Endothelial cell of umbilical vein (primary cell): ENCODE measurements at regions not wholly inside any gene's neighbourhood (a gene's known extent, or its start where the extent isn't known, plus 50 kb on each side); places are given as distances from the start of the nearest gene placed in this dataset.

Source experiments
- BruUV-seq: library from RNA; stranded (reverse); fragments of 400-500 nt; replicated peaks from 2 replicates; lab custom pipeline; 2021; lab: Mats Ljungman, UMichigan
- CTCF ChIA-PET: fragments of 300-600, 350-600 bp; sonication (Branson Sonifier 250); formaldehyde crosslinking; loops from one replicate; lab custom pipeline; 2021; ENCODE audit warnings: antibody characterized with exemption, inconsistent platforms; lab: Charles Lee
- POLR2A ChIA-PET: fragments of 300-600, 350-600 bp; sonication (Branson Sonifier 250); formaldehyde crosslinking; loops from one replicate; lab custom pipeline; 2021; ENCODE audit warnings: antibody characterized with exemption, inconsistent platforms; lab: Charles Lee
- DNase-seq: peaks from one replicate; pipeline ENCODE4 v3.0.0-alpha.2; 2011; ENCODE audit warnings: low read depth, low spot score
- FAIRE-seq: peaks from 2 replicates; lab custom pipeline; 2011; peaks lifted over from hg19 to GRCh38; lab: Jason Lieb, UNC
- H2AFZ ChIP-seq: 2 replicates; pipeline ENCODE4 v1.6.0; 2012; ENCODE audit warnings: low read depth, low read length, control low read depth, inconsistent platforms
- H3K27ac ChIP-seq: 2 replicates; pipeline ENCODE4 v1.5.1; 2011; ENCODE audit warnings: low read depth, mild to moderate bottlenecking, control low read depth, low read length, moderate library complexity; ENCODE audit not compliant: insufficient read depth
- H3K27me3 ChIP-seq, 2 experiments: 2 replicates each; pipeline versions ENCODE4 v1.6.0 to v1.6.1; 2011; ENCODE audit warnings: low read length in 2 of 2, mixed read lengths in 1 of 2; ENCODE audit not compliant: control insufficient read depth in 2 of 2, insufficient read depth in 2 of 2
- H3K36me3 ChIP-seq, 2 experiments: 2 replicates in 1 of 2; 3 replicates in 1 of 2; pipeline ENCODE4 v1.5.1; 2011; ENCODE audit warnings: low read length in 2 of 2, mild to moderate bottlenecking in 1 of 2, moderate library complexity in 1 of 2; ENCODE audit not compliant: control insufficient read depth in 2 of 2, insufficient read depth in 2 of 2; ENCODE audit errors: extremely low read depth in 1 of 2
- H3K4me1 ChIP-seq: 3 replicates; pipeline ENCODE4 v1.5.1; 2011; ENCODE audit warnings: mild to moderate bottlenecking, low read length; ENCODE audit not compliant: control insufficient read depth, insufficient read depth; ENCODE audit errors: extremely low read depth
- H3K4me2 ChIP-seq: 2 replicates; pipeline ENCODE4 v1.6.1; 2011; ENCODE audit warnings: low read length, control low read depth, mixed read lengths; ENCODE audit not compliant: insufficient read depth
- H3K4me3 ChIP-seq, 3 experiments: fragments of 200-600 bp in 1 of 3; sonication (generic), shearing (Covaris generic) in 1 of 3; replicated peaks in 1 of 3; 2 replicates each; pipeline ENCODE4 v1.5.1; 2011 to 2016; ENCODE audit warnings: control low read depth in 3 of 3, low read length in 3 of 3, mild to moderate bottlenecking in 2 of 3, inconsistent platforms in 1 of 3, low read depth in 1 of 3, moderate library complexity in 1 of 3; ENCODE audit not compliant: insufficient read depth in 1 of 3
- H3K79me2 ChIP-seq: 2 replicates; pipeline ENCODE4 v1.6.0; 2012; ENCODE audit warnings: low read length, inconsistent platforms; ENCODE audit not compliant: control insufficient read depth, insufficient read depth
- H3K9ac ChIP-seq: replicated peaks from 2 replicates; pipeline ENCODE3; 2011; ENCODE audit warnings: low read length, control low read depth; ENCODE audit not compliant: insufficient read depth; ENCODE audit errors: extremely low read depth
- H3K9me1 ChIP-seq: replicated peaks from 3 replicates; pipeline ENCODE4 v1.6.0; 2011; ENCODE audit warnings: mild to moderate bottlenecking, low read length; ENCODE audit not compliant: control insufficient read depth, insufficient read depth; ENCODE audit errors: extremely low read depth
- H3K9me3 ChIP-seq: replicated peaks from 2 replicates; pipeline ENCODE4 v1.5.1; 2012; ENCODE audit warnings: low read length, inconsistent platforms; ENCODE audit not compliant: control insufficient read depth, insufficient read depth
- H4K20me1 ChIP-seq: replicated peaks from 2 replicates; pipeline ENCODE3; 2011; ENCODE audit warnings: mild to moderate bottlenecking, low read length; ENCODE audit not compliant: control insufficient read depth, insufficient read depth; ENCODE audit errors: extremely low read depth
- EZH2 ChIP-seq: IDR thresholded peaks from 2 replicates; pipeline ENCODE4 v1.6.1; 2012; ENCODE audit warnings: borderline replicate concordance, low read depth, mild to moderate bottlenecking, moderate library complexity, low read length, inconsistent platforms; ENCODE audit not compliant: severe bottlenecking
- FOS ChIP-seq: IDR thresholded peaks from 2 replicates; pipeline ENCODE4 v1.6.1; 2011; ENCODE audit warnings: mild to moderate bottlenecking, low read length, moderate library complexity, borderline replicate concordance; ENCODE audit not compliant: insufficient read depth
- GATA2 ChIP-seq: IDR thresholded peaks from 2 replicates; pipeline ENCODE4 v1.7.0; 2011; ENCODE audit warnings: low read depth, mild to moderate bottlenecking, moderate library complexity, mixed read lengths, low read length; ENCODE audit not compliant: insufficient read length, insufficient read depth
- JUN ChIP-seq: IDR thresholded peaks from 2 replicates; pipeline ENCODE4 v1.6.1; 2011; ENCODE audit warnings: borderline replicate concordance, low read depth; ENCODE audit not compliant: insufficient read length, insufficient read depth
- MYC ChIP-seq: IDR thresholded peaks from one replicate; pipeline ENCODE4 v1.6.1; 2011; ENCODE audit warnings: mild to moderate bottlenecking, low read depth, low read length
- POLR2A ChIP-seq: IDR thresholded peaks from 2 replicates; pipeline ENCODE4 v1.6.1; 2012; ENCODE audit warnings: low read depth, mild to moderate bottlenecking, control low read depth, low read length
- POLR2AphosphoS5 ChIP-seq: IDR thresholded peaks from 2 replicates; pipeline ENCODE4 v1.6.1; 2012; ENCODE audit warnings: low read depth, mild to moderate bottlenecking, control low read depth, low read length, moderate library complexity; ENCODE audit not compliant: insufficient read depth
- dilution Hi-C: fragments of 300-500 bp; cut with MboI; formaldehyde crosslinking; loops from one replicate; pipeline ENCODE4 v1.15.0; 2019; ENCODE audit warnings: low sequenced_read_pairs; ENCODE audit not compliant: extremely low pct_ligation_motif_present
- intact Hi-C: fragments of 100-400 bp; cut with micrococcal nuclease; formaldehyde crosslinking; loops from one replicate; pipeline ENCODE4 v1.10.0; 2022
- TF ChIP-seq, protein P1 (sequence below): IDR thresholded peaks from 2 replicates; pipeline ENCODE4 v1.6.1; 2011; ENCODE audit not compliant: insufficient read depth, insufficient read length
- TF ChIP-seq, protein P2 (sequence below), 2 donors: IDR thresholded peaks; 1 replicate in 1 of 2; 2 replicates in 1 of 2; pipeline ENCODE4 v1.5.1; 2011; ENCODE audit warnings: low read length in 2 of 2, mild to moderate bottlenecking in 2 of 2, moderate library complexity in 2 of 2, control low read depth in 1 of 2, inconsistent platforms in 1 of 2, low read depth in 1 of 2; ENCODE audit not compliant: insufficient read depth in 1 of 2; ENCODE audit errors: extremely low read depth in 1 of 2

DNA sequence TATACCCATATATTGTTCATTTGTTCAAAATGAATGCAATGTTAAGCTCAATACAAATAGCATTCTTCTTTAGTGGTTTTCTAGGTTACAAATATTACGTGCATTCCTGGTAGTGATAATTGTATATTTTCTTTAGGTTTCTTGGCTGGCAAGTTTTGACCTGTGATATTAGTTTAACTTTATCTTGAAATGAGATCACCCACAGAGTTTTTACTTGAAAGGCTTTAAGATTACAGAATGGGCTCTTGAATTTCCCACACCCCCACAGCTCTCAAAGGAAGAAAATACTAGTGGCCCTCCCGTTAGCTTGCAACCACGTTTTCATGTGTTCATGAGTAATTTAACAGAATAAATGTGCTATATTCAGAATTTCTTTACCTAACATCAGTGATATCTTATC lies 1315.5 kb upstream of the GJE1 start:
- Histone ChIP-seq H3K79me2 (no peaks in the 10 kb centered on the region), H4K20me1 (no peaks in the 10 kb centered on the region), H3K9ac (no peak overlapping the region), H3K27ac (no peak overlapping the region), H3K27me3 (no peaks in the 10 kb centered on the region), H3K9me1 (no peaks in the 10 kb centered on the region), H3K9me3 (no peaks in the 10 kb centered on the region), H3K4me2 (no peak overlapping the region), H2AFZ (no peak overlapping the region), H3K4me3 (no peak overlapping the region), H3K36me3 (no peaks in the 10 kb centered on the region), H3K4me1 (no peaks in the 10 kb centered on the region)
- DNase-seq = no peak
- no peak for FAIRE-seq
- POLR2A ChIA-PET = no interaction called here
- TF ChIP-seq FOS = no peak
- TF ChIP-seq MYC = no peak
- dilution Hi-C loops = no loop called here
- BruUV-seq = no TSS peak
- intact Hi-C loops = no loop called here
- CTCF ChIA-PET = interaction anchor here (0.8 kb wide), 1 partner anchor 21 kb away, joined by 3 read pairs; no protein-coding TSS in a partner anchor

DNA sequence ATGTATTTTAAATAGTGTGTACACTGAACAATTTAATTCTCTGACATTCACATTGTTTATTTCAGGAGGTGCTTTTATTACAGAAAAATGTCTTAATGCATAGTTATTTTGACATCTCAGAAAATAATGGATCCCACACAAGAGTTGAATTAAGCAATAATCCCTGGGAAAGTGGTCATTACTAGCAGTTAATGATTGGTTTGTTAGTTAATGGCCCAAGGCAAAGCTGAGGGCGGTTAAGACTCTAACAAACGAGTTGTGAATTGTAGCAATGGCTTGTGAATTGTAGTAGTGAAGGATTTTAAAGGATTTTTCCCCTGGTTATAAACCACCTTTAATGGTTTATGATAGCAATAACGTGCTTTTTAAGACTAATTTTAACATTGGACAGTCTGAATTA lies 1316.0 kb upstream of the GJE1 start:
- Histone ChIP-seq H4K20me1 (no peaks in the 10 kb centered on the region), H2AFZ (no peak overlapping the region), H3K9ac (no peak overlapping the region), H3K27me3 (no peaks in the 10 kb centered on the region), H3K79me2 (no peaks in the 10 kb centered on the region), H3K4me2 (no peak overlapping the region), H3K4me1 (no peaks in the 10 kb centered on the region), H3K9me1 (no peaks in the 10 kb centered on the region), H3K9me3 (no peaks in the 10 kb centered on the region), H3K36me3 (no peaks in the 10 kb centered on the region), H3K4me3 (no peak overlapping the region), H3K27ac (no peak overlapping the region)
- FAIRE-seq (no peak), DNase-seq (no peak)
- TF ChIP-seq GATA2 = no peak
- no peak for TF ChIP-seq MYC
- no peak for TF ChIP-seq POLR2AphosphoS5
- no peak for TF ChIP-seq JUN
- TF ChIP-seq, protein P1, sequence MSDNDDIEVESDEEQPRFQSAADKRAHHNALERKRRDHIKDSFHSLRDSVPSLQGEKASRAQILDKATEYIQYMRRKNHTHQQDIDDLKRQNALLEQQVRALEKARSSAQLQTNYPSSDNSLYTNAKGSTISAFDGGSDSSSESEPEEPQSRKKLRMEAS = no peak
- TF ChIP-seq POLR2A = no peak
- no peak for TF ChIP-seq FOS
- no peak for TF ChIP-seq EZH2
- TF ChIP-seq, protein P2, sequence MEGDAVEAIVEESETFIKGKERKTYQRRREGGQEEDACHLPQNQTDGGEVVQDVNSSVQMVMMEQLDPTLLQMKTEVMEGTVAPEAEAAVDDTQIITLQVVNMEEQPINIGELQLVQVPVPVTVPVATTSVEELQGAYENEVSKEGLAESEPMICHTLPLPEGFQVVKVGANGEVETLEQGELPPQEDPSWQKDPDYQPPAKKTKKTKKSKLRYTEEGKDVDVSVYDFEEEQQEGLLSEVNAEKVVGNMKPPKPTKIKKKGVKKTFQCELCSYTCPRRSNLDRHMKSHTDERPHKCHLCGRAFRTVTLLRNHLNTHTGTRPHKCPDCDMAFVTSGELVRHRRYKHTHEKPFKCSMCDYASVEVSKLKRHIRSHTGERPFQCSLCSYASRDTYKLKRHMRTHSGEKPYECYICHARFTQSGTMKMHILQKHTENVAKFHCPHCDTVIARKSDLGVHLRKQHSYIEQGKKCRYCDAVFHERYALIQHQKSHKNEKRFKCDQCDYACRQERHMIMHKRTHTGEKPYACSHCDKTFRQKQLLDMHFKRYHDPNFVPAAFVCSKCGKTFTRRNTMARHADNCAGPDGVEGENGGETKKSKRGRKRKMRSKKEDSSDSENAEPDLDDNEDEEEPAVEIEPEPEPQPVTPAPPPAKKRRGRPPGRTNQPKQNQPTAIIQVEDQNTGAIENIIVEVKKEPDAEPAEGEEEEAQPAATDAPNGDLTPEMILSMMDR (IDR thresholded peaks at IDR 0.05; ENCODE audit: extremely low read depth in 1 of 2, insufficient read depth in 1 of 2, low read depth in 1 of 2, low read length in 2 of 2) = no peak
- POLR2A ChIA-PET = no interaction called here
- BruUV-seq = no TSS peak
- CTCF ChIA-PET = interaction anchor here (0.8 kb wide), 1 partner anchor 21 kb away, joined by 3 read pairs; no protein-coding TSS in a partner anchor
- intact Hi-C loops = no loop called here
- dilution Hi-C loops = no loop called here
